Endothelial cell of umbilical vein (primary cell): ENCODE measurements at regions not wholly inside any gene's neighbourhood (a gene's known extent, or its start where the extent isn't known, plus 50 kb on each side); places are given as distances from the start of the nearest gene placed in this dataset.

Experiments used
- BruUV-seq: library from RNA; stranded (reverse); fragments of 400-500 nt; replicated peaks from 2 replicates; lab custom pipeline; 2021; lab: Mats Ljungman, UMichigan
- CTCF ChIA-PET: fragments of 300-600, 350-600 bp; sonication (Branson Sonifier 250); formaldehyde crosslinking; loops from one replicate; lab custom pipeline; 2021; ENCODE audit warnings: antibody characterized with exemption, inconsistent platforms; lab: Charles Lee
- POLR2A ChIA-PET: fragments of 300-600, 350-600 bp; sonication (Branson Sonifier 250); formaldehyde crosslinking; loops from one replicate; lab custom pipeline; 2021; ENCODE audit warnings: antibody characterized with exemption, inconsistent platforms; lab: Charles Lee
- DNase-seq: peaks from one replicate; pipeline ENCODE4 v3.0.0-alpha.2; 2011; ENCODE audit warnings: low read depth, low spot score
- FAIRE-seq: peaks from 2 replicates; lab custom pipeline; 2011; peaks lifted over from hg19 to GRCh38; lab: Jason Lieb, UNC
- H2AFZ ChIP-seq: 2 replicates; pipeline ENCODE4 v1.6.0; 2012; ENCODE audit warnings: low read depth, low read length, control low read depth, inconsistent platforms
- H3K27ac ChIP-seq: 2 replicates; pipeline ENCODE4 v1.5.1; 2011; ENCODE audit warnings: low read depth, mild to moderate bottlenecking, control low read depth, low read length, moderate library complexity; ENCODE audit not compliant: insufficient read depth
- H3K27me3 ChIP-seq, 2 experiments: 2 replicates each; pipeline versions ENCODE4 v1.6.0 to v1.6.1; 2011; ENCODE audit warnings: low read length in 2 of 2, mixed read lengths in 1 of 2; ENCODE audit not compliant: control insufficient read depth in 2 of 2, insufficient read depth in 2 of 2
- H3K36me3 ChIP-seq, 2 experiments: 2 replicates in 1 of 2; 3 replicates in 1 of 2; pipeline ENCODE4 v1.5.1; 2011; ENCODE audit warnings: low read length in 2 of 2, mild to moderate bottlenecking in 1 of 2, moderate library complexity in 1 of 2; ENCODE audit not compliant: control insufficient read depth in 2 of 2, insufficient read depth in 2 of 2; ENCODE audit errors: extremely low read depth in 1 of 2
- H3K4me1 ChIP-seq: 3 replicates; pipeline ENCODE4 v1.5.1; 2011; ENCODE audit warnings: mild to moderate bottlenecking, low read length; ENCODE audit not compliant: control insufficient read depth, insufficient read depth; ENCODE audit errors: extremely low read depth
- H3K4me2 ChIP-seq: 2 replicates; pipeline ENCODE4 v1.6.1; 2011; ENCODE audit warnings: low read length, control low read depth, mixed read lengths; ENCODE audit not compliant: insufficient read depth
- H3K4me3 ChIP-seq, 3 experiments: fragments of 200-600 bp in 1 of 3; sonication (generic), shearing (Covaris generic) in 1 of 3; replicated peaks in 1 of 3; 2 replicates each; pipeline ENCODE4 v1.5.1; 2011 to 2016; ENCODE audit warnings: control low read depth in 3 of 3, low read length in 3 of 3, mild to moderate bottlenecking in 2 of 3, inconsistent platforms in 1 of 3, low read depth in 1 of 3, moderate library complexity in 1 of 3; ENCODE audit not compliant: insufficient read depth in 1 of 3
- H3K79me2 ChIP-seq: 2 replicates; pipeline ENCODE4 v1.6.0; 2012; ENCODE audit warnings: low read length, inconsistent platforms; ENCODE audit not compliant: control insufficient read depth, insufficient read depth
- H3K9ac ChIP-seq: replicated peaks from 2 replicates; pipeline ENCODE3; 2011; ENCODE audit warnings: low read length, control low read depth; ENCODE audit not compliant: insufficient read depth; ENCODE audit errors: extremely low read depth
- H3K9me1 ChIP-seq: replicated peaks from 3 replicates; pipeline ENCODE4 v1.6.0; 2011; ENCODE audit warnings: mild to moderate bottlenecking, low read length; ENCODE audit not compliant: control insufficient read depth, insufficient read depth; ENCODE audit errors: extremely low read depth
- H3K9me3 ChIP-seq: replicated peaks from 2 replicates; pipeline ENCODE4 v1.5.1; 2012; ENCODE audit warnings: low read length, inconsistent platforms; ENCODE audit not compliant: control insufficient read depth, insufficient read depth
- H4K20me1 ChIP-seq: replicated peaks from 2 replicates; pipeline ENCODE3; 2011; ENCODE audit warnings: mild to moderate bottlenecking, low read length; ENCODE audit not compliant: control insufficient read depth, insufficient read depth; ENCODE audit errors: extremely low read depth
- CTCF ChIP-seq, 2 donors: IDR thresholded peaks; 1 replicate in 1 of 2; 2 replicates in 1 of 2; pipeline ENCODE4 v1.5.1; 2011; ENCODE audit warnings: low read length in 2 of 2, mild to moderate bottlenecking in 2 of 2, moderate library complexity in 2 of 2, control low read depth in 1 of 2, inconsistent platforms in 1 of 2, low read depth in 1 of 2; ENCODE audit not compliant: insufficient read depth in 1 of 2; ENCODE audit errors: extremely low read depth in 1 of 2
- EZH2 ChIP-seq: IDR thresholded peaks from 2 replicates; pipeline ENCODE4 v1.6.1; 2012; ENCODE audit warnings: borderline replicate concordance, low read depth, mild to moderate bottlenecking, moderate library complexity, low read length, inconsistent platforms; ENCODE audit not compliant: severe bottlenecking
- FOS ChIP-seq: IDR thresholded peaks from 2 replicates; pipeline ENCODE4 v1.6.1; 2011; ENCODE audit warnings: mild to moderate bottlenecking, low read length, moderate library complexity, borderline replicate concordance; ENCODE audit not compliant: insufficient read depth
- GATA2 ChIP-seq: IDR thresholded peaks from 2 replicates; pipeline ENCODE4 v1.7.0; 2011; ENCODE audit warnings: low read depth, mild to moderate bottlenecking, moderate library complexity, mixed read lengths, low read length; ENCODE audit not compliant: insufficient read length, insufficient read depth
- JUN ChIP-seq: IDR thresholded peaks from 2 replicates; pipeline ENCODE4 v1.6.1; 2011; ENCODE audit warnings: borderline replicate concordance, low read depth; ENCODE audit not compliant: insufficient read length, insufficient read depth
- MAX ChIP-seq: IDR thresholded peaks from 2 replicates; pipeline ENCODE4 v1.6.1; 2011; ENCODE audit not compliant: insufficient read depth, insufficient read length
- MYC ChIP-seq: IDR thresholded peaks from one replicate; pipeline ENCODE4 v1.6.1; 2011; ENCODE audit warnings: mild to moderate bottlenecking, low read depth, low read length
- POLR2A ChIP-seq: IDR thresholded peaks from 2 replicates; pipeline ENCODE4 v1.6.1; 2012; ENCODE audit warnings: low read depth, mild to moderate bottlenecking, control low read depth, low read length
- POLR2AphosphoS5 ChIP-seq: IDR thresholded peaks from 2 replicates; pipeline ENCODE4 v1.6.1; 2012; ENCODE audit warnings: low read depth, mild to moderate bottlenecking, control low read depth, low read length, moderate library complexity; ENCODE audit not compliant: insufficient read depth
- dilution Hi-C: fragments of 300-500 bp; cut with MboI; formaldehyde crosslinking; loops from one replicate; pipeline ENCODE4 v1.15.0; 2019; ENCODE audit warnings: low sequenced_read_pairs; ENCODE audit not compliant: extremely low pct_ligation_motif_present
- intact Hi-C: fragments of 100-400 bp; cut with micrococcal nuclease; formaldehyde crosslinking; loops from one replicate; pipeline ENCODE4 v1.10.0; 2022

- H3K36me3 ChIP-seq: no peaks in the 10 kb centered on the region
- no TSS peak for BruUV-seq
- H3K9ac ChIP-seq: no peak overlapping the region
- POLR2A ChIA-PET: no interaction called here
- FAIRE-seq (no peak), DNase-seq (no peak)
- dilution Hi-C loops: no loop called here
- H3K79me2 ChIP-seq: no peaks in the 10 kb centered on the region
- no peak overlapping the region for H3K4me3 ChIP-seq
- H3K27ac ChIP-seq: no peak overlapping the region
- no peak overlapping the region for H2AFZ ChIP-seq
- TF ChIP-seq JUN: no peak
- no peak for TF ChIP-seq FOS
- no peak for TF ChIP-seq POLR2A
- no peak for TF ChIP-seq EZH2
- no peak for TF ChIP-seq POLR2AphosphoS5
- no peak for TF ChIP-seq CTCF (IDR thresholded peaks at IDR 0.05; ENCODE audit: extremely low read depth in 1 of 2, insufficient read depth in 1 of 2, low read depth in 1 of 2, low read length in 2 of 2)
- no peak for TF ChIP-seq MYC
- no peak for TF ChIP-seq GATA2
- no peak for TF ChIP-seq MAX
- no peaks in the 10 kb centered on the region for H4K20me1 ChIP-seq
- no peaks in the 10 kb centered on the region for H3K27me3 ChIP-seq
- H3K4me2 ChIP-seq: no peak overlapping the region
- intact Hi-C loops: no loop called here
- H3K4me1 ChIP-seq: no peaks in the 10 kb centered on the region
- H3K9me1 ChIP-seq: no peaks in the 10 kb centered on the region
- CTCF ChIA-PET: no interaction called here
- no peaks in the 10 kb centered on the region for H3K9me3 ChIP-seq
Observed at GRCh38 chr3:106962993-106963392, 414.2 kb upstream of the CCDC54 start.
